GM18858 (cell line): ENCODE measurements at regions not wholly inside any gene's neighbourhood (a gene's known extent, or its start where the extent isn't known, plus 50 kb on each side); places are given as distances from the start of the nearest gene placed in this dataset.
"Not testable (repeated sequence)": the region's sequence is repeated elsewhere in the genome, so short reads cannot be mapped to it uniquely, and the experiment has no call there.

ENCODE experiments used
- ATAC-seq: cut with Tn5 transposase; IDR thresholded peaks from one replicate; pipeline ENCODE4 v1.9.1; 2021; ENCODE audit not compliant: unreplicated experiment

DNA sequence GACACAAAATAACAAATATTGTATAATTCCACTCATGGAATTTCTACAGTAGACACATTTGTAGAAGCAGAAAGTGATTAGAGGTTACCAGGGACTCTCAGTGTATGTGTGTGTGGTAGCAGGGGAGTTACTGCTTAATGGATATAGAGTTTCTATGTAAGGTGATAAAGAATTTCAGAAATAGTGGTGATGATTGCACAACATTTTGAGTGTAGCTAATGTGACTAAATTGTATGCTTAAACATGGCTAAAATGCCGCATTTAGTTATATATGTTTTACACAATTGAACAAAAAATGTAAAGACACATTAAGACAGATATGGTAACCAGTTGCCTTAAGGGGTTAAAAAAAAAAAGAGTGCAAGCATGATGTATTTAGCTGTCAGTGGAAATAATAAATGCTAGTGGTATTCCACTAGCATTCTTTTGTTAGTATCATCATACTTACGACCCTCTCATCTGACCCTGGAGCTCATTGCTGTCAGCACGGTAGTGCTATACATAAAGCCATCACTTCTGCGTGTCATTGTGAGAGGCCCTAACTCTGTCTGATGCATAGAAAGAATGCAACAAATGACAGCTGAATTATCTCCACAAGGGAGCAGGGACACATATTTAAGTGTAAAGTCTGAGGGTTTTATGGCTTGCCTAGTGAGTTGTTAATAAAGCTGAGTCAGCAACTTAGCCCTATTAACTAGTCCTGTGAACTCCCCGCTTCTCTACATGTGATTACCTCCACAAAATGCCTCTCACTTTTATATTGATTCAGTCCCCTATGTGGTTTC lies 134.1 kb upstream of the RXFP2 start:
- no peak for ATAC-seq

DNA sequence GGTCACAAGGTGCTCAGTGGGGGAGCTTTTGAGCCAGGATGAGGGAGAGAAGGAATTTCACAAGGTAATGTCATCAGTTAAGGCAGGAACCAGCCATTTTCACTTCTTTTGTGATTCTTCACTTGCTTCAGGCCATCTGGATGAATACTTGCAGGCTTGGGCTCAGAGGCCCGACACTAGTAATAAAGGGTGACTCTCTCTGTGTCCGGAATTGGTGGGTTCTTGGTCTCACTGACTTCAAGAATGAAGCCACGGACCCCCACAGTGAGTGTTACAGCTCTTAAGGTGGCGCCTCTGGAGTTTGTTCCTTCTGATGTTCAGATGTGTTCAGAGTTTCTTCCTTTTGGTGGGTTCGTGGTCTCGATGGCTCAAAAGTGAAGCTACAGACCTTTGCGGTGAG lies 131.8 kb upstream of the RXFP2 start:
- ATAC-seq: not testable (repeated sequence)

DNA sequence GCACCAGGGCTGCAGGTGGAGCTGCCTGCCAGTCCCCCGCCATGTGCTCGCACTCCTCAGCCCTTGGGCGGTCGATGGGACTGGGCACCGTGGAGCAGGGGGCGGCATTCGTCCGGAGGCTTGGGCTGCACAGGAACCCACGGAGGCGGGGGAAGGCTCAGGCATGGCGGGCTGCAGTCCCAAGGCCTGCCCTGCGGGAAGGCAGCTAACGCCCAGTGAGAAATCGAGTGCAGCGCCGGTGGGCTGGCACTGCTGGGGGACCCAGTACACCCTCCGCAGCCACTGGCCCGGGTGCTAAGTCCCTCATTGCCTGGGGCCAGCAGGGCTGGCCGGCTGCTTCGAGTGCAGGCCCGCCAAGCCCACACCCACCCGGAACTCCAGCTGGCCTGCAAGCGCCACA lies 130.5 kb upstream of the RXFP2 start:
- not testable (repeated sequence) for ATAC-seq

DNA sequence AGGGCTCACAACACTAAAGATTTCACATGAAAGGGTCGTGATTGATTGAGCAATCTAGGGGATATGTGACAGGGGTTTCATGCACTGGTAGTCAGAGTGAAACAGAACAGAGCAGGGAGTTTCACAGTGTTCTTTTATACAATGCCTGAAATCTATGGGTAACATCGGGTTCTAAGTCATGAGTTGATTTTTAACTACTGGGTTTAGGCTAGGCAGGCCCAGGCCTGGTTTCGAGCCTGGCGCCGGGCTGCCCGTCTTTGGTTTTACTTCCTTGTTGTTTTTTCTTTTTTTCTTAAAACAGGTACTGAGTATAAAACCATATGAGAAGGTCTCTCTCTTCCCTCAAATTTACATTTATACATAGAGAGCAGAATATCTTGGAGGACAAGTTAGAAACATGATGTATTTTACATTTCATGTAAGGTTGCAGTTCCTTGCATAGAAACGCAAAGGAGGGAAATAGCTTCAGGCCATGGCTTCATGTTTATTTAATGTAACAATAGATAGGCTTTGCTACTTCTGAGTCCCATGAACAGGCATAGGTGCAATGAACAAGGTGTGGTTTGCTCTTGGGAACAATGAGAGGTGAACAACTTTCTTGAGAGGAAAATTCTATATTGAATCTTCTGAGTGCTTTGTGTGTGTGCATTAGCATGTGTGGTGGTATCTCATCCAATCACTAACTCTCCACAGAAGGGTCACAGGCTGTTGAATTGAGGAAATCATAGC lies 128.9 kb upstream of the RXFP2 start:
- ATAC-seq: no peak

DNA sequence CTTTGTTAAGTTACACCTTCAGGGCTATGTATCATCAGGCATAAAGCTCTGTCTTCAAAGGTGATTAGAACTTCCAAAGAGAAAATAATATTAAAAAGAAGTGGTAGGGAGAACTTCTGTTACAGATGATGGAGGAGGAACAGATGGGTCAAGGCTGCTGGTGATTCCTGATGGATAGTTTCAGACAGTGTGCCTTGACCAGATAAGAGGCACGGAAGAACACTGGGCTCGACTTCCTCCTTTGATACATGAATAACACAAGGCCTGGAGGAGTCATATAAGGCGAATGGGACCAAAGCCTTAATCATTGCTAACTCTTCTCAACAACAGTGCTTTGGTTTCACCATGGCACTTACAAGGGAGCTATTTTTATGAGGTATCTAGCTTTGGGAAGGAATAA lies 128.1 kb upstream of the RXFP2 start:
- ATAC-seq: no peak

DNA sequence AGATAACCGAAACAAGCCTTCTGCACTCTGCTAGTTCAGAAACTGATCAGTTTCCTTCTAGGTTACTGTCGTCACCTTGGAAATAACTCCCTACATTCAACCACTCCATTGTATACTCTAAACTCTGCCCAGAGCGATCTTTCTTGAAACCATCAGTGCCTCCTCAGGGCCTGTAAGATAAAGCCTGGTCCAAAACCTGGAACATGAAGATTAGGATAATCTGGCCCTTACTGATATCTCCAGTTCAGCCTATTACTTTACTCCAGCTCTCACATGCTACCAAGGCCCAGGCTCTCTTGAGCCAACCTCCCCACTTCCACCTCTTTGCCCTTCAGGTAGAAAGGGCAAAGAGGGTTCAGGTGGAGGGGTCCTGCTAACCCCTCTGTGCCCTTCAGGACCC lies 125.3 kb upstream of the RXFP2 start:
- no peak for ATAC-seq

DNA sequence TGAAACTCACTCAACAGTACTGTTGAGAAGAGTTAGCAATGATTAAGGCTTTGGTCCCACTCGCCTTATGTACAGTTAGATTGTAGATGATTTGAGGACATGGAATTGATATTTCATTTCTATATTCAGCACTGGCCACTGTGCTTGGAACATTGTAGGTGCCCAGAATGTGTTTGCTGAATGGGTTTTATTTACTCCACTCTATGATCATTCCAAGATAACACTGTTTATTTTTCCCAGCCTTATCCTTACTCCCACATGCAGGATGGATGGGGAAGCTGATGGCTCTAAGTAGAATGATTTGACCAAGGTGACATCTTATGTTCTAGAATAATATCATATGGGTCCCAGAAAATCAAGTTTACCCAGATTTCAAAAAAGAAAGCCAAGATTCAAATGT lies 124.6 kb upstream of the RXFP2 start:
- no peak for ATAC-seq

DNA sequence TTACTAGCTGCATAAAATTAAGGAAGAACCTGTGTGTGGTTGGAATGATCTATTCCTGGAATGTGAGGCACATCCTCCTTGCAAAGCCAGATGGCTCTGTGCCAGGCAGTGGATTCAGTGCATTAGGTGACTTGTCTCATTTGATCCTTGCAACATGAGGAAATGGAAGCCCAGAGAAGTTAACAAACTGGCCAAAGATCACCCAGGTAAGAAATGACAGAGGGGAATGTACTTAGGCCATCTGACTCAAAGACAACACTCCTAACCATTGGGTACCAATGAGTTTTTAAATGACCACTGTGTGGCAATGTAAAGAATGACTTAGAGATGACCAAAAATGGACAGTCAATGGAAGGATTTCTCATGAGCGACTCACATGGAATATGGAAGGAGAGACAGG lies 114.2 kb upstream of the RXFP2 start:
- ATAC-seq: no peak

DNA sequence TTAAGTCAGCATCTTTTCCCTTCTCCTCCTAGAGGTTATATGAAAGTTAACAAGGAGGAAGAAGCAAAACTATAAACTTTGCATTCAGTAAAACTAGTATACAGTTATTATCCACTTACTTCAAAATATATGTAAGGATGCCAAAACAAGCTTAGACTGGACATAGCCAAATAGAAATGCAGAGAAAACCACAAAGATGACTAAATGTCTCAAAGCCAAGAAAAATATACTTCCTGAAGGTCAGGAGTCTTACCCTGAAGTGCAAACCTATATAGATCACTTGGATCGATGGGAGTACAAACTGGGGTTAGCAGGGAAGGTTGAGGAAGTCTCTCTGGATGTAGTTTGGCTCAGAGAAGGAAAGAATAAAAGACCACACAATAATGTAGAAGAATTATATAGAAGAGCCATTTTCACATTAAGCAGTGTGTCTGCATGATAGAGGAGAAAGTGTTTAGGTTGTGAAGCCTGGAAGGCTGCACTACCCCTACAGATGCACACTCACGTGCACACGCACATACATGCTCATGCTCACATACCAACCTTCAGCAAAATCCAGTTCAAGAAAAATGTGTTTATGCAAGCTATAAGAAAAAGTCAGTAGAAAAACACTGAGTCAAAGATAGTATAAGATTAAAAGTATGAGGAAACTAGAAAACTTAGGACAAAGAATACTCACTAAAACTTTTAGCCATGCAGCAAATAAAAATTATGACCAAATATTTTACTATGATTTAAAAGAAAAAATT lies 112.1 kb upstream of the RXFP2 start:
- no peak for ATAC-seq

DNA sequence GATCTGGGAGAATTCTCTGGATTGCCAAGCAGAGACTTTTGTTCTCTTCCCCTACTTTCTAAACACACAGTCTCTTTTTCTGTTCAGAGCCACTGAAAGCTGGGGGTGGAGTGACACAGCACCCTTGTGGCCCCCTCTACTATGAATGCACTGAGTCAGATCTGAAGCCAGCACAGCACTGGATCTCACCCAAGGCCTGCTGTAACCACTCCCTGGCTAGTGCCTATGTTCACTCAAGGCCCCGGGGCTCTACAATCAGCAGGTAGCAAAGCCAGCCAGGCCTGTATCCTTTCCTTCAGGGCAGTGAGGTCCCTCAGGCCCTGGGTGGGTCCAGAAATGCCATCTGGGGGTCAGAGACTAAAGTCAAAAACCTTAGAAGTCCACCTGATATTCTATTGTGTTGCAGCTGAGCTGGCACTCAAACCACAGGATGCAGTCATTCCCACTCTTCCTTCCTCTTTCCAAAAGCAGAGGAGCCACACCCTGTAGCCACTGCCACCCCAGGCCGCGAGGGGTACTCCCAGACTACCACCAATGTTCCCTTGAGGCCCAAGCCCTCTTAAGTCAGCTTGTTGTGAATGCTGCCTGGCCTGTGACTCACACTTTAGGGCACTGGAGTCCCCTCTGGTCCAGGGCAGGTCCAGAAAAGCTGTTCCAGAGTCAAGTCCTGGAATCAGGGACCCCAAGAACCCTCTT lies 110.1 kb upstream of the RXFP2 start:
- no peak for ATAC-seq

DNA sequence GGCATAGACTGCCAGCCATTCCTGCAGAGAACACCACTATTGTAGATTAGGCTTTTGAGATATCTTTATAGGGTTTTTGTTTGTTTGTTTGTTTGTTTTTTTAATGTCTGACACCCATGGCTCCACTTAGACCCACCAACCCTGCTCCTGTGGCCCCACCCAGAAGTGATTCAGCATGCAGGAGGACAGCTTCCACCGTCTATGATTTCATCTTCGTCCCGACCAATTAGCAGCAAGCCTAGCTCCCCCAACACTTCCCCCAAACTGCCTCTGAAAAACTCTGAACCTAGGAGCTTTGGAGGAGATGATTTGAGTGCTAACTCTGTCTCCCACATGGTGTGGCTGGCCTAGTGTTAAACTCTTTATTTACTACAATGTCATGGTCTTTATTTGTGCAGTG lies 108.3 kb upstream of the RXFP2 start:
- no peak for ATAC-seq

DNA sequence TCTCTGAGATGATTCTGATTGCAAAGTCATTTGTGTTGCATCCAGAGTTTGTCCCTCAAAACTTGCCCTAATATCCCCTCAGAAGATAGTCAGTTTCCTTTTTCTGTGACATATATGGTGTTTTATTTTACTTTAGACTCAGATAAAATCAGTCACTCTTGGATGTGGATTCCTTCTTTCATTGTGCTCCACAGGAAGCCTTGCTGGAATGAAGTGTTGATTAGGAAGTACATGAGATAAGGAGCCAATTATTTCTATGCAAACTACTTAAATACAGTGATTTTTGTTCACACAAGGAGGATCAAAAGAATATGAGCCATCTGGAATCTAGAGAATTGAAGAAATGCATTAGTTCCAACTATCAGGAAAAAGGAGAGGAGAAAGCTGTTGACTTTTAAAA lies 107.6 kb upstream of the RXFP2 start:
- ATAC-seq: no peak

DNA sequence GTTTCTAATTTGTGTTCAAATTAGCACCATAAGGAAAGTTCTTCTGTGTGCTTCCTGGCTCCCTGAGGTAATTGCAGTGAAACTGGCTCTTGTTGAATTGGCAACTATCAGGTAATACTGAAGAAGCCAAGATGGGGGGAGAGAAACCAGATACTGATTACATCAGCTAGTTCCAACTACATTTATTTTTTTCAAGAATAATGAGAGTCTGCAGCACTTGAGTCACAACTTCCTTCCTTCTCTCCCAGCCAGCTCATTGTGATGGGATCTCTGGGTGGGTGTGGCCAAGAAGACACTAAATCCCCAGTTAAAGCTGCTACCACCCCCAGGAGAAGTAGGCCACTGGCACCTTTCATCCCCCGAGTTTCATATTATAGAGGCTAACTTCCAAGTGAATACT lies 100.7 kb upstream of the RXFP2 start:
- ATAC-seq: no peak

DNA sequence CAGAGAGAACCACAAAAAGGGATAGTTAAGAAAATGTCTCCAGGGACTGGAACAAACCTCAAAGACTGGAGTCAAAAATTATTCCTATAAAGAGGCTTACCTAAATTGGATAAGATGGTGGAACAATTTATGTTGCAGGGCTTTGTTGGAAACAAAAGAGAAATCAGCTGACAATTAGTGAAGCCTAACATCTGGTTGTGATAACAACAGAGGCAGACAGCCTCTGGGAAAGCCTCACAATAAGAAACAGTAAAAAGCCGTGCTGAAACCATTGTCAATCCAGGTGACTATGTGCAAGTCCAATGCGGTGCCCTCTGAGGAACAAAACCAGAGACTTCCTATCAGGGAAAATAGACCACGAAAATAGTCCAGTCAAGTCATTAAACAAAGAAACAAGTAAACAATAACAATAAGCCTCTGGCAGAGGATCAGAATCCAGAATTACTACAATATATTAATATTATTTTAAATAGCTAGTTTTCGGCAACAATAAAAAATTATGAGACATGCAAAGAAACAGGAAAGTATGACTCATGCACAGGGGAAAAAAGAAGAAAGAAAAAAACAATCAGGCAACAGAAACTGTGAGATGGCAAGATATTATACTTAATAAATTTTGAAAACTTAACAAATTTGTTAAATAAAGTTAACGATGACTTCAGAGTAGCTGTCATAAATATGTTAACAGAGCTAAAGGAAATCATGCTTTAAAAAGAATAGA lies 99.7 kb upstream of the RXFP2 start:
- no peak for ATAC-seq

DNA sequence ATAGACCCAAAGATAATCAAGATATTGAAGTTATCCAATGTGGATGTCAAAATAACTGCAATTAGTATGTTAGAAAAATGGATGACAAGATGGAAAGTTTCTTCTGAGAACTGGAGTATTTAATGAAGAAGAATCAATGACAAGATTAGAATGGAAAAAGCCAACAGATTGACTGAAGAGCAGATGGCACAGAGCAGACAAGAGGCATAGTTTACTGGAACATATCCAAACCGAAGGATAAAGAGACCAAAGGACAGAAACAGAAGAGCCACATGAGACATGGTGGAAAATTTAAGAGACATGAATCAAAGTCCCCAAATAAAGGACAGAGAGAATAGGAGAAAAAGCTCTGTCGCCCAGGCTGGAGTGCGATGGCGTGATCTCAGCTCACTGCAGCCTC lies 89.6 kb upstream of the RXFP2 start:
- ATAC-seq: no peak

DNA sequence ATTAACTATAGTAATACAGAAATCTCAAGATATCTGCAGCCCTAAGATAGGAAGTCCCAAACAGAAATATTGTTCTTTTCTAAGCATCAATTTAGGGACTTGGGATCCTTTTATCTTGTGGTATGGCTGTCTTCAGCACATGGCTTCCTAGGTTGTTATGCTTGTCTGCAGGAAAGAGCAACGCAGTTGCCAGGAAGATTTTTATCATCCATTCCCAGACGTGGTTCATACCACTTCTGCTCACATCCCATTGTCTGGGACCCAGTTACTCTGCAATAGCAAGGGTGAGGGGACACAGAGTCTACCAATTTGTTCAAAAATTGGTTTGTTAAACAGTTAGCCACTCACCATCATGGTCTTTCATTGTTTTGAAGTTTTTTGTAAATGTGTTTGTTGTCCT lies 85.6 kb upstream of the RXFP2 start:
- ATAC-seq: no peak

DNA sequence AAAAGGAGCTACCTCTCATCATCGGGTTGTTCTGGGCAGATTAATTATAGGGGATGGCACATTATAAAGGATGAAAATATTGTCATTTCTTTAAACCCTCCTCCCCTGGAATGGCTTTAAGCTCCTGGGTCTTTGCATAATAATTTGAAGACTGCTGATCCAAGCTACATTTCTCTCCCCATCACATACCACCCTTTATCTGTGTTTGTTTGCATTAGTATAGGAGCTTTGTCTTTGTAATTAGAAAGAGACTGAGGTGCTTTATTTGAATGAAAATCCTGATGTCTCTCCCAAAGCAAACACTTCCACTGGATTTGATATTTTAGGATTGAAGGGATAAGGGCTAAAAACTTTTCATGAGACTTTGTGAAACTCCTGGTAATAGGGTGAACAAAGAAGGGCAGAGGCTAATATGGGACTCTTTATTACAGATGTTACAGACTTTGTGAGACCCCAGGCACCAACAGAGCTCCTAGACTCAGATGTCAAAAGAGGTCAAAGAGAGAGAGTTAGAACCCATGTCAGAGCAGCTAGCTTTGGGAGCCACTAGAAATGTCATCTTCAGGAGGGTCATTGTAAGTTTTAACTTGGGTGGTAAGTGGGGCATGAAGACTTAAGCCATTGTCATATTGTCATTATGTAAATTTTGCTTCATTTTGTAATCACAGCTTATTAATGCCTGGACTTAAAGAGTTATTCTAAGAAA lies 75.3 kb upstream of the RXFP2 start:
- ATAC-seq: no peak

DNA sequence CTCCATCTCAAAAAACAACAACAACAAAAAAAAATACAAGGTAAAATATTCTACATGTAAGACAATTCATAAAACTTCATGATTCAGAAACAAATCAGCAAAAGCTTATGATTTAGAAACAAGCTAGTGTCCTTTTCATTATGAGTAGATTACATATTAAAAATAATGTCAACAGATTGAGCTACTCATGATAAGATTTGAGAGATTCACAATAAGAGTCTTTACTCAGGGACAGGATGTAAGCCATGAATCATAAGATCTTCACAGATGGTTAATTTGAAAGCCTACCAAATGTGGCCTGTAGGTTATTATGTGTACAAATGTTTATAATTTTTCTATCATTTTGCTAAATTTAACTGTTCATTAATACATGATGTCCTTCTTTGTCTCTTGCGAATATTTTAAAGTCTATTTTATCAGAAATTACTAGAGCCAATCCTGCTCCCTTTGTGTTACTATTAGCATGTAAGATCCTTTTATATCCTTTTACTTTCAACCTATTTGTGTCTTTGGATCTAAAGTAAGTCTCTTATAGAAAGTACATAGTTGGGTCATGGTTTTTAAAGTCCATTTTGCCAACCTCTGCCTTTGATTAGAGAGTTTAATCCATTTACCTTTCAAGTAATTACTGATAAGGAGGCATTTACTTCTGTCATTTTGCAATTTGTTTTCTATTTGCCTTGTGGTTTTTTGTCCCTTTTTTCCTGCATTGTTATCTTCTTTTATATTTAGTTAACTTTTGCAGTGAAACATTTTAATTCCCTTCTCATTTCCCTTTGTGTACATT lies 68.3 kb upstream of the RXFP2 start:
- no peak for ATAC-seq

DNA sequence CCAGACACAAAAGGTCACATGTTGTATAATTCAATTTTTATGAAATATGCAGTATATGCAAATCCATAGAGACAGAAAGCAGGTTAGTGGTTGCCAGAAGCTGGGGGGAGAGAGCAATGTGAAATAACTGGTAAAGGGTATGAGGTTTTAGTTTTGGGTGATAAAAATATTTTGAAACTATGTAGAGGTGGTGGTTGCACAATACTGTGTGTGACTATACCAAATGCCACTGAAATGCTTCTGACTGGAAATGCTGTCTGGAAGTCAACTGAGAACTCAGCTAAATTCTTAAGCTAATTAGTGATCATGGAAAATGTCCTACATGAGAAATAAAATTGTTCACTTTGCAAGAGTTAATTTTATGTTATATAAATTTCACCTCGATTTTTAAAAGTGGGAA lies 65.3 kb upstream of the RXFP2 start:
- no peak for ATAC-seq
